ENCODE measurements at regions not wholly inside any gene's neighbourhood (a gene's known extent, or its start where the extent isn't known, plus 50 kb on each side); places are given as distances from the start of the nearest gene placed in this dataset.

DNA sequence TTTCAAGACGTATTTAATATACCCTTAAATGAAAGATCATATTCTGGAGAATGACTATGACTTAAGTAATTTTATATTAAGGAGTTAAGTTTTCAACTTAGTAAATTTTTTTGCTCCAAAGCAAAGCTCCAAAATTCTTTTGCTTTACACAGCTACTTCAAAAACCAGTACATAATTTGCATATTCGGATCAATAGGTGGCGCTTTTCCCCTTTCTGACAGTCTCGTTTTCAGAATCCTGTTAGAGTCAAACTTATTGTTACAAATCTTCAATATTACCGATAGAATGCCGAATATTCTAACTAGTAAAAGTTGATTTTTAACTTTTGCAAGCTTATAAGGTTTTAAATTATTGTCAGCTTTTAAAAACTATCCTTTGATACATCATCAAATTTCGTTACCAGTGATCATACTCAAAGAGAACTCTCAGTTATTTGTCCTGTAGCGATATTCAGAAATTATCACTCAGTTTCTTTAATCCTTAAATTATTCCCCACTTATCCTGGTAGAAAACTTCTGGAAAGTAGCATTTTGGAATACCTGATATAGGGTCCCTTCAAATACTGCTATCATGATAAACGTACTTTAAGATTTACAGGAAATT lies 852.7 kb upstream of the KLHL1 start:
- Histone ChIP-seq H3K27me3 (ENCODE audit: control insufficient read depth, insufficient read depth, low read length) (no peaks in the 10 kb centered on the region), H3K4me3 (ENCODE audit: low read depth, low read length) (no peak overlapping the region), H3K36me3 (ENCODE audit: control insufficient read depth, insufficient read depth, low read length) (no peaks in the 10 kb centered on the region)
- TF ChIP-seq CTCF (IDR thresholded peaks at IDR 0.05; ENCODE audit: insufficient read depth, low read length, severe bottlenecking): peak; percentile 42
- FAIRE-seq: no peak
- DNase-seq (ENCODE audit: low read depth): peak; percentile 35

- Histone ChIP-seq H3K27me3 (ENCODE audit: control insufficient read depth, insufficient read depth, low read length) (no peaks in the 10 kb centered on the region), H3K4me3 (ENCODE audit: low read depth, low read length) (no peak overlapping the region), H3K36me3 (ENCODE audit: control insufficient read depth, insufficient read depth, low read length) (no peaks in the 10 kb centered on the region)
- no peak for FAIRE-seq
- no peak for DNase-seq (ENCODE audit: low read depth)
- no peak for TF ChIP-seq CTCF (IDR thresholded peaks at IDR 0.05; ENCODE audit: insufficient read depth, low read length, severe bottlenecking)
Measured at GRCh38 chr13:70959035-70959775, 851.0 kb upstream of the KLHL1 start.

- DNase-seq (ENCODE audit: low read depth) (no peak), FAIRE-seq (no peak)
- no peak for TF ChIP-seq CTCF (IDR thresholded peaks at IDR 0.05; ENCODE audit: insufficient read depth, low read length, severe bottlenecking)
Measured at GRCh38 chr13:70955887-70956286, 847.6 kb upstream of the KLHL1 start.

DNA sequence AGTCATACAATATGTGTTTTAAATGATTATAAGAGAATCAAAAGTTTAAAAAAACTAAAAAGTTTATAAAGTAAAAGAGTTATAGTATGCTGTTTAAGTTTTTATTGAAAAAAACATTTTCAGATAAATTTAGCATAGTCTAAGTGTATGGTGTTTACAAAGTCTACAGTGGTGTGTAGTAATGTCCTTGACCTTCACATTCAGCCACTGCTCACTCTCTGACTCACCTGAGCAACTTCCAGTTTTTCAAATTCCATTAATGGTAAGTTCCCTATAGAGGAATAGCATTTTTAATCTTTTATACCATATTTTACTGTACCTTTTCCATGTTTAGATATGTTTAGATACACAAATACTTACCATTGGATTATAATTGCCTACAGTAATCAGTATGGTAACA lies 842.4 kb upstream of the KLHL1 start:
- H3K27me3 ChIP-seq (ENCODE audit: control insufficient read depth, insufficient read depth, low read length): no peaks in the 10 kb centered on the region
- no peaks in the 10 kb centered on the region for H3K36me3 ChIP-seq (ENCODE audit: control insufficient read depth, insufficient read depth, low read length)
- FAIRE-seq: no peak
- no peak for TF ChIP-seq CTCF (IDR thresholded peaks at IDR 0.05; ENCODE audit: insufficient read depth, low read length, severe bottlenecking)
- no peak for DNase-seq (ENCODE audit: low read depth)
- no peak overlapping the region for H3K4me3 ChIP-seq (ENCODE audit: low read depth, low read length)

More at GRCh38 chr13:70955887-70956286, 847.6 kb upstream of the KLHL1 start:
- no peaks in the 10 kb centered on the region for H3K27me3 ChIP-seq (ENCODE audit: control insufficient read depth, insufficient read depth, low read length)
- H3K4me3 ChIP-seq (ENCODE audit: low read depth, low read length): no peak overlapping the region
- no peaks in the 10 kb centered on the region for H3K36me3 ChIP-seq (ENCODE audit: control insufficient read depth, insufficient read depth, low read length)

DNA sequence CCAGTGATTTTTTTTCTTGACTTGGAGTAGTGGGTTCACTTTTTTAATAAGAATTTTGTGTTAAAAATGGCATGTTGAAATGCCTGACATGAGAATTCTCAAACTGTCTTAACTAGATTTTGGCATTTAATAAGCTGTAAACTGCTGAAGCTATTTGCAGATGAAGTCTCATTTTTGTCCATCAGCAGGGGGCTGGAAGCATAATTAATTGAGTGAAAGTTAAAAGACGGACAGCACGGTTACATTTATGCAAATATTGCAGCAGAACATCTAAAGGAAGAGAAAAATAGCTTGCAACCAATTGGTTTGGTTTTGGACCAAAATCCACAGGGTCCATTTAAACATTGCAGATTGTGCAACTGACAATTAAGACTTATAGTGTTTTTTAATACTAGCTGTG lies 837.3 kb upstream of the KLHL1 start:
- DNase-seq (ENCODE audit: low read depth) (no peak), FAIRE-seq (no peak)
- H3K4me3 ChIP-seq (ENCODE audit: low read depth, low read length): no peak overlapping the region
- H3K36me3 ChIP-seq (ENCODE audit: control insufficient read depth, insufficient read depth, low read length): no peaks in the 10 kb centered on the region
- no peaks in the 10 kb centered on the region for H3K27me3 ChIP-seq (ENCODE audit: control insufficient read depth, insufficient read depth, low read length)
- TF ChIP-seq CTCF (IDR thresholded peaks at IDR 0.05; ENCODE audit: insufficient read depth, low read length, severe bottlenecking): no peak

Data from bronchial epithelial cell (primary cell).